Neural progenitor cell (in vitro differentiated cells): ENCODE measurements at regions not wholly inside any gene's neighbourhood (a gene's known extent, or its start where the extent isn't known, plus 50 kb on each side); places are given as distances from the start of the nearest gene placed in this dataset.

Experiments
- DNase-seq: peaks from one replicate; pipeline ENCODE4 v3.0.0-alpha.2; 2016; ENCODE audit warnings: low spot score
- H2AFZ ChIP-seq: fragments of 200-600 bp; sonication (generic); replicated peaks from 2 replicates; pipeline ENCODE4 v1.6.1; 2016; ENCODE audit warnings: antibody characterized with exemption
- H3F3A ChIP-seq: fragments of 200-600 bp; sonication (generic); 2 replicates; pipeline ENCODE4 v1.6.1; 2016; ENCODE audit warnings: antibody characterized with exemption, low read depth
- H3K27ac ChIP-seq: fragments of 200-600 bp; sonication (generic); 2 replicates; pipeline ENCODE4 v1.5.1; 2016; ENCODE audit warnings: mild to moderate bottlenecking
- H3K27me3 ChIP-seq: fragments of 200-600 bp; sonication (generic); 2 replicates; pipeline ENCODE4 v1.6.1; 2016; ENCODE audit warnings: mild to moderate bottlenecking, moderate library complexity
- H3K36me3 ChIP-seq: fragments of 200-600 bp; sonication (generic); 2 replicates; pipeline ENCODE4 v1.5.1; 2016
- H3K4me1 ChIP-seq: fragments of 200-600 bp; sonication (generic); 2 replicates; pipeline ENCODE4 v1.6.1; 2016; ENCODE audit warnings: mixed run types
- H3K4me2 ChIP-seq: fragments of 200-600 bp; sonication (generic); 2 replicates; pipeline ENCODE4 v1.6.1; 2016
- H3K4me3 ChIP-seq: fragments of 200-600 bp; sonication (generic); 2 replicates; pipeline ENCODE4 v1.5.1; 2016
- H3K79me2 ChIP-seq: fragments of 200-600 bp; sonication (generic); 2 replicates; pipeline ENCODE4 v1.6.1; 2016; ENCODE audit warnings: low read depth
- H3K9ac ChIP-seq: fragments of 200-600 bp; sonication (generic); 2 replicates; pipeline ENCODE4 v1.6.1; 2016
- H3K9me3 ChIP-seq: fragments of 200-600 bp; sonication (generic); 2 replicates; pipeline ENCODE4 v1.5.1; 2016; ENCODE audit warnings: low read depth
- H4K20me1 ChIP-seq: fragments of 200-600 bp; sonication (generic); 2 replicates; pipeline ENCODE4 v1.6.1; 2016; ENCODE audit warnings: low read depth
- H3K27ac Mint-ChIP-seq: 3 replicates; pipeline ENCODE4 v1.8.0; 2021; ENCODE audit warnings: mixed read lengths
- H3K27me3 Mint-ChIP-seq: 2 replicates; pipeline ENCODE4 v1.8.0; 2022; ENCODE audit warnings: low read depth, mild to moderate bottlenecking, inconsistent platforms, moderate library complexity, mixed read lengths; ENCODE audit not compliant: insufficient read depth
- H3K36me3 Mint-ChIP-seq: 3 replicates; pipeline ENCODE4 v1.8.0; 2021; ENCODE audit warnings: mixed read lengths
- H3K4me1 Mint-ChIP-seq: 3 replicates; pipeline ENCODE4 v1.8.0; 2021; ENCODE audit warnings: mixed read lengths
- H3K4me3 Mint-ChIP-seq: 3 replicates; pipeline ENCODE4 v1.8.0; 2021; ENCODE audit warnings: mild to moderate bottlenecking, moderate library complexity, mixed read lengths
- H3K9me3 Mint-ChIP-seq: 3 replicates; pipeline ENCODE4 v1.8.0; 2020; ENCODE audit warnings: mixed read lengths
- EZH2 ChIP-seq: fragments of 200-600 bp; sonication (generic); IDR thresholded peaks from 2 replicates; pipeline ENCODE4 v1.6.1; 2017; ENCODE audit warnings: antibody characterized with exemption, mild to moderate bottlenecking, moderate library complexity
- EZH2phosphoT487 ChIP-seq: fragments of 200-600 bp; sonication (generic); IDR thresholded peaks from 2 replicates; pipeline ENCODE4 v1.6.1; 2017; ENCODE audit warnings: antibody characterized with exemption
- TF ChIP-seq, protein P1 (sequence below): fragments of 200-600 bp; sonication (generic); IDR thresholded peaks from 2 replicates; pipeline ENCODE4 v1.5.1; 2017; ENCODE audit warnings: antibody characterized with exemption, mild to moderate bottlenecking

DNA sequence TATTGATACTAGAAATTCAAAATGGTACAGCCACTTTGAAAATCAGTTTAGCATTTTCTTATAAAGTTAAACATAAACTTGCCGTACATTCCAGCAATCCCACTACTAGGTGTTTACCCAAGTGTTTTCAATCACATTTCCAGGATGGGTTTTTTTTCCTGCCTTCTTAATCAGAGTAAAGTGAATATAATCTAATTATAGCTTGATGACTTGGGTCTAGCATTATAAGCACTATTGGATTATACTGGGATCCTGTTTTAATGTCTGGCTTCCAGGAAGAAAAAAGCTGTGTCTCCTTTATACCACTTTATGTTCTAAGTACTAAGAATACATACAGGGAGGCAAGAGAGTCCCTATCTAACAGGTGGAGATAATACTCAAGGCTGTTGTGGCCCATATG lies 103.3 kb upstream of the KLHL13 start:
- no peak overlapping the region for H3K4me2 ChIP-seq
- Mint-ChIP-seq H3K27me3 (no peaks in the 10 kb centered on the region), H3K36me3 (no peaks in the 10 kb centered on the region), H3K9me3 (no peaks in the 10 kb centered on the region), H3K27ac (no peak overlapping the region), H3K4me1 (no peaks in the 10 kb centered on the region), H3K4me3 (no peak overlapping the region)
- TF ChIP-seq, protein P1, sequence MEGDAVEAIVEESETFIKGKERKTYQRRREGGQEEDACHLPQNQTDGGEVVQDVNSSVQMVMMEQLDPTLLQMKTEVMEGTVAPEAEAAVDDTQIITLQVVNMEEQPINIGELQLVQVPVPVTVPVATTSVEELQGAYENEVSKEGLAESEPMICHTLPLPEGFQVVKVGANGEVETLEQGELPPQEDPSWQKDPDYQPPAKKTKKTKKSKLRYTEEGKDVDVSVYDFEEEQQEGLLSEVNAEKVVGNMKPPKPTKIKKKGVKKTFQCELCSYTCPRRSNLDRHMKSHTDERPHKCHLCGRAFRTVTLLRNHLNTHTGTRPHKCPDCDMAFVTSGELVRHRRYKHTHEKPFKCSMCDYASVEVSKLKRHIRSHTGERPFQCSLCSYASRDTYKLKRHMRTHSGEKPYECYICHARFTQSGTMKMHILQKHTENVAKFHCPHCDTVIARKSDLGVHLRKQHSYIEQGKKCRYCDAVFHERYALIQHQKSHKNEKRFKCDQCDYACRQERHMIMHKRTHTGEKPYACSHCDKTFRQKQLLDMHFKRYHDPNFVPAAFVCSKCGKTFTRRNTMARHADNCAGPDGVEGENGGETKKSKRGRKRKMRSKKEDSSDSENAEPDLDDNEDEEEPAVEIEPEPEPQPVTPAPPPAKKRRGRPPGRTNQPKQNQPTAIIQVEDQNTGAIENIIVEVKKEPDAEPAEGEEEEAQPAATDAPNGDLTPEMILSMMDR = no peak
- no peak for TF ChIP-seq EZH2phosphoT487
- no peak for TF ChIP-seq EZH2
- H3K36me3 ChIP-seq = no peaks in the 10 kb centered on the region
- H3F3A ChIP-seq = no peaks in the 10 kb centered on the region
- H4K20me1 ChIP-seq = no peaks in the 10 kb centered on the region
- H3K4me3 ChIP-seq = no peak overlapping the region
- H3K4me1 ChIP-seq = no peaks in the 10 kb centered on the region
- no peaks in the 10 kb centered on the region for H3K27me3 ChIP-seq
- no peaks in the 10 kb centered on the region for H3K79me2 ChIP-seq
- no peak for DNase-seq
- H3K27ac ChIP-seq = no peak overlapping the region
- H3K9me3 ChIP-seq = no peaks in the 10 kb centered on the region
- no peak overlapping the region for H2AFZ ChIP-seq
- no peak overlapping the region for H3K9ac ChIP-seq

- Histone ChIP-seq H3K27me3 (no peaks in the 10 kb centered on the region), H3K9me3 (no peaks in the 10 kb centered on the region), H4K20me1 (no peaks in the 10 kb centered on the region), H3K4me3 (no peak overlapping the region), H3K4me2 (no peak overlapping the region), H3K9ac (no peak overlapping the region), H3K4me1 (no peaks in the 10 kb centered on the region), H2AFZ (no peak overlapping the region), H3K36me3 (no peaks in the 10 kb centered on the region), H3K79me2 (no peaks in the 10 kb centered on the region), H3K27ac (no peak overlapping the region), H3F3A (no peaks in the 10 kb centered on the region)
- Mint-ChIP-seq H3K27ac (no peak overlapping the region), H3K36me3 (no peaks in the 10 kb centered on the region), H3K27me3 (no peaks in the 10 kb centered on the region), H3K4me1 (no peaks in the 10 kb centered on the region), H3K4me3 (no peak overlapping the region), H3K9me3 (no peaks in the 10 kb centered on the region)
- DNase-seq = no peak
- TF ChIP-seq, protein P1 = no peak
- TF ChIP-seq EZH2 = no peak
- TF ChIP-seq EZH2phosphoT487 = no peak
Observed at GRCh38 chrX:118220509-118220908, 103.9 kb upstream of the KLHL13 start.

GRCh38 chrX:118221270-118221669 lies 104.7 kb upstream of the KLHL13 start:
- Histone ChIP-seq H2AFZ (no peak overlapping the region), H3K79me2 (no peaks in the 10 kb centered on the region), H3K9me3 (no peaks in the 10 kb centered on the region), H3K4me3 (no peak overlapping the region), H3K27me3 (no peaks in the 10 kb centered on the region), H3K4me1 (no peaks in the 10 kb centered on the region), H3K27ac (no peak overlapping the region), H3F3A (no peaks in the 10 kb centered on the region), H4K20me1 (no peaks in the 10 kb centered on the region), H3K36me3 (no peaks in the 10 kb centered on the region), H3K9ac (no peak overlapping the region), H3K4me2 (no peak overlapping the region)
- DNase-seq = no peak
- Mint-ChIP-seq H3K9me3 (no peaks in the 10 kb centered on the region), H3K27ac (no peak overlapping the region), H3K4me3 (no peak overlapping the region), H3K27me3 (no peaks in the 10 kb centered on the region), H3K4me1 (no peaks in the 10 kb centered on the region), H3K36me3 (no peaks in the 10 kb centered on the region)
- TF ChIP-seq EZH2 = no peak
- TF ChIP-seq, protein P1 = no peak
- no peak for TF ChIP-seq EZH2phosphoT487

- Histone ChIP-seq H4K20me1 (no peaks in the 10 kb centered on the region), H3K27ac (no peak overlapping the region)
Observed at GRCh38 chrX:118221733-118222132, 105.1 kb upstream of the KLHL13 start.

More at GRCh38 chrX:118221733-118222132, 105.1 kb upstream of the KLHL13 start:
- H3K27ac Mint-ChIP-seq = no peak overlapping the region
- H3K36me3 Mint-ChIP-seq = no peaks in the 10 kb centered on the region
- Histone ChIP-seq H3K9me3 (no peaks in the 10 kb centered on the region), H3K4me2 (no peak overlapping the region), H3K4me1 (no peaks in the 10 kb centered on the region), H3K9ac (no peak overlapping the region), H2AFZ (no peak overlapping the region), H3K27me3 (no peaks in the 10 kb centered on the region), H3K36me3 (no peaks in the 10 kb centered on the region), H3F3A (no peaks in the 10 kb centered on the region), H3K4me3 (no peak overlapping the region), H3K79me2 (no peaks in the 10 kb centered on the region)
- H3K4me1 Mint-ChIP-seq = no peaks in the 10 kb centered on the region
- no peaks in the 10 kb centered on the region for H3K9me3 Mint-ChIP-seq
- no peaks in the 10 kb centered on the region for H3K27me3 Mint-ChIP-seq
- TF ChIP-seq EZH2phosphoT487 = no peak
- TF ChIP-seq EZH2 = no peak
- TF ChIP-seq, protein P1 = no peak
- H3K4me3 Mint-ChIP-seq = no peak overlapping the region
- no peak for DNase-seq
